ENCODE measurements at regions not wholly inside any gene's neighbourhood (a gene's known extent, or its start where the extent isn't known, plus 50 kb on each side); places are given as distances from the start of the nearest gene placed in this dataset.
A peak's percentile ranks its signal among the peaks of the same experiment; 100 is the strongest.

- DNase-seq: no peak
Measured at GRCh38 chr14:41403360-41403759, 203.3 kb upstream of the LRFN5 start.

- DNase-seq: no peak
Measured at GRCh38 chr14:41397926-41398325, 208.8 kb upstream of the LRFN5 start.

GRCh38 chr14:41393512-41393911 lies 213.2 kb upstream of the LRFN5 start:
- DNase-seq: no peak

GRCh38 chr14:41392226-41392625 lies 214.4 kb upstream of the LRFN5 start:
- no peak for DNase-seq

- DNase-seq: no peak
Measured at GRCh38 chr14:41389355-41389754, 217.3 kb upstream of the LRFN5 start.

- DNase-seq: no peak
Measured at GRCh38 chr14:41385797-41386196, 220.9 kb upstream of the LRFN5 start.

GRCh38 chr14:41380017-41380416 lies 226.7 kb upstream of the LRFN5 start:
- DNase-seq: no peak

- no peak for DNase-seq
Measured at GRCh38 chr14:41378526-41378925, 228.2 kb upstream of the LRFN5 start.

- DNase-seq: no peak
Measured at GRCh38 chr14:41377932-41378331, 228.7 kb upstream of the LRFN5 start.

- DNase-seq: no peak
Measured at GRCh38 chr14:41374092-41374491, 232.6 kb upstream of the LRFN5 start.

GRCh38 chr14:41362139-41362538 lies 244.5 kb upstream of the LRFN5 start:
- no peak for DNase-seq

GRCh38 chr14:41360126-41360525 lies 246.6 kb upstream of the LRFN5 start:
- DNase-seq: no peak

GRCh38 chr14:41355866-41356265 lies 250.8 kb upstream of the LRFN5 start:
- DNase-seq: no peak

GRCh38 chr14:41350476-41350875 lies 256.2 kb upstream of the LRFN5 start:
- no peak for DNase-seq

GRCh38 chr14:41349289-41349910 lies 257.3 kb upstream of the LRFN5 start:
- no peak for DNase-seq

- DNase-seq: no peak
Measured at GRCh38 chr14:41343857-41344256, 262.8 kb upstream of the LRFN5 start.

GRCh38 chr14:41313196-41313595 lies 293.5 kb upstream of the LRFN5 start:
- no peak for DNase-seq

GRCh38 chr14:41303506-41303905 lies 303.2 kb upstream of the LRFN5 start:
- no peak for DNase-seq

- no peak for DNase-seq
Measured at GRCh38 chr14:41302776-41303175, 303.9 kb upstream of the LRFN5 start.

- DNase-seq: no peak
Measured at GRCh38 chr14:41299924-41300323, 306.8 kb upstream of the LRFN5 start.

- no peak for DNase-seq
Measured at GRCh38 chr14:41298328-41298690, 308.4 kb upstream of the LRFN5 start.

- DNase-seq: no peak
Measured at GRCh38 chr14:41297576-41298327, 308.9 kb upstream of the LRFN5 start.

- DNase-seq: no peak
Measured at GRCh38 chr14:41295734-41296133, 310.9 kb upstream of the LRFN5 start.

GRCh38 chr14:41289025-41289424 lies 317.7 kb upstream of the LRFN5 start:
- no peak for DNase-seq

- DNase-seq: peak; percentile 8
Measured at GRCh38 chr14:41285186-41285748, 321.4 kb upstream of the LRFN5 start.

Measured in kidney glomerular epithelial cell (primary cell).